ENCODE measurements at regions not wholly inside any gene's neighbourhood (a gene's known extent, or its start where the extent isn't known, plus 50 kb on each side); places are given as distances from the start of the nearest gene placed in this dataset.

DNA sequence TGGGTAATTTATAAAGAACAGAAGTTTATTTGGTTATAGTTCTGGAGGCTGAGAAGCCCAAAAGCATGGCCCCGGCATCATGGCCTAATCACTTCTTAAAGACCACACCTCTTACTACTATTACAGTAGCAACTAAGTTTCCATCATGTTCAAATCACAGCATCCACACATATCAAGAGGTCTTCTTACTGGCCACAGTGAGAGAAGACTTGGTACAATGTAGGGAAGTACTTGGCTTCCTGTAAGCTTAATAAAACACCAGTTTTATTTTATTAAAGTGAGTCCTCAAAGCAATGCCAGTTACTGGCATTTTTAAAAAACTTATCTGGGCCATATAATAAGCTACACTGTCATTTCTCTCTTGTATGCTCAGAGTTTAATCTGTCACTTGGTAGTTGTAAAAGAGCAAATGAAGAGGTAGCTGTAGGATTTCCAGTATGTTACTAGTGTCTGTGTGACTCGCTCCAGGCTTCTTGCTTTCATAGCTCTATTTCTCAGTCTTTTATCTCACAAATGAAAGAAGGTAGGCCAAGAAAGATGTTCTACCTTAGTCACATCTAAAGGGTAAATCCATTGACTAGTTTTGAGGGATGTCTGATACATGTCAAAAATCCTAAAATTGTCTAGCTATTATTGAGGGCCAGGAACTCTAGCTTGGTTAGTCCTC, 159.2 kb upstream of the CPEB2 start:
- WGBS (ENCODE audit: insufficient coverage, low coverage, low lambda C conversion rate, missing lambda C conversion rate) = 80% methylated on average over 2 of the region's 2 CpGs
- intact Hi-C loops (cut with DNase I) = no loop called here
- no peak for TF ChIP-seq POLR2A (IDR thresholded peaks at IDR 0.05)
- TF ChIP-seq, protein P1, sequence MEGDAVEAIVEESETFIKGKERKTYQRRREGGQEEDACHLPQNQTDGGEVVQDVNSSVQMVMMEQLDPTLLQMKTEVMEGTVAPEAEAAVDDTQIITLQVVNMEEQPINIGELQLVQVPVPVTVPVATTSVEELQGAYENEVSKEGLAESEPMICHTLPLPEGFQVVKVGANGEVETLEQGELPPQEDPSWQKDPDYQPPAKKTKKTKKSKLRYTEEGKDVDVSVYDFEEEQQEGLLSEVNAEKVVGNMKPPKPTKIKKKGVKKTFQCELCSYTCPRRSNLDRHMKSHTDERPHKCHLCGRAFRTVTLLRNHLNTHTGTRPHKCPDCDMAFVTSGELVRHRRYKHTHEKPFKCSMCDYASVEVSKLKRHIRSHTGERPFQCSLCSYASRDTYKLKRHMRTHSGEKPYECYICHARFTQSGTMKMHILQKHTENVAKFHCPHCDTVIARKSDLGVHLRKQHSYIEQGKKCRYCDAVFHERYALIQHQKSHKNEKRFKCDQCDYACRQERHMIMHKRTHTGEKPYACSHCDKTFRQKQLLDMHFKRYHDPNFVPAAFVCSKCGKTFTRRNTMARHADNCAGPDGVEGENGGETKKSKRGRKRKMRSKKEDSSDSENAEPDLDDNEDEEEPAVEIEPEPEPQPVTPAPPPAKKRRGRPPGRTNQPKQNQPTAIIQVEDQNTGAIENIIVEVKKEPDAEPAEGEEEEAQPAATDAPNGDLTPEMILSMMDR (IDR thresholded peaks at IDR 0.05) = no peak

DNA sequence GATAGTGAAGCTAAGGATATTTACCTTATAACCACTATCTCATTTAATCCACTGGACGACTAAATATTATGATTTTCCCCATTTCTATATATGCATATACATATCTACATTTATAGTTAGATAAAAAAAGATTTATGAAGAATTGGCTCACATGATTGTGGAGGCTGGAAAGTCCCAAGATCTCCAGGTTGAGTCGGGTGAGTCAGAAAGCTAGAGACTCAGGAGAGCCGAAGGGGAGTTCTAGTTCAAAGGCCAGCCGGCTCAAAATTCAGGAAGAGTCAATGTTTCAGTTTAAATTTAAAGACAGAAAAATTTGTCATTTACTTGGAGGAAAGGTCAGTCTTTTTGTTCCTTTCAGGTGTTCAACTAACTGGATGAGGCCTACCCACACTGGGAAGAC, 158.2 kb upstream of the CPEB2 start:
- TF ChIP-seq, protein P1 (IDR thresholded peaks at IDR 0.05) = no peak
- TF ChIP-seq POLR2A (IDR thresholded peaks at IDR 0.05) = no peak
- ATAC-seq (no peak), DNase-seq (no peak)

More for the DNA sequence above, 159.2 kb upstream of the CPEB2 start:
- no peak for ATAC-seq
- Histone ChIP-seq H3K36me3 (no peaks in the 10 kb centered on the region), H3K27me3 (no peaks in the 10 kb centered on the region), H3K4me1 (no peaks in the 10 kb centered on the region), H3K4me3 (no peak overlapping the region), H3K27ac (no peak overlapping the region), H3K9me3 (no peaks in the 10 kb centered on the region)
- DNase-seq = no peak

DNA sequence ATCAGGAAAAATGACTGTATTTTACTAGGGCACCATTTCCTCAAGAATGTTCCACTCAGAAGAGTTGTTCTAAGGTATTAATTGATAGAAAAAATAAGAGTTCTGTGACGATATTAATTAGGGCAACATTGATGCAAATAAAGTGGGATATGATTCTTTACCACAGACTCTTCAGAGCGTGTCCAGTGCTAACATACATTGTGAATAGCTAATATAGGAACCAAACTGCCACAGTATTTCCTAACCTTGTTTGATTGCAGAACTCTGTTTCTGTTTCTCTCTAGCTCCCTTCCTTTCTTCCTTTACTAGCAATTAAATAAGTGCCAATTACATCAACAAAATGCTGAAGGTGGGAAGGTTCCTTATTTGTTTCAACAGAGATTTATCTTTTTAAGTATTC, 154.1 kb upstream of the CPEB2 start:
- no peaks in the 10 kb centered on the region for H3K9me3 ChIP-seq
- no peak for DNase-seq
- no peak overlapping the region for H3K27ac ChIP-seq
- H3K4me3 ChIP-seq = no peak overlapping the region
- 71% methylated on average over 2 of the region's 2 CpGs for WGBS (ENCODE audit: insufficient coverage, low coverage, low lambda C conversion rate, missing lambda C conversion rate)
- H3K36me3 ChIP-seq = no peaks in the 10 kb centered on the region
- TF ChIP-seq POLR2A (IDR thresholded peaks at IDR 0.05) = no peak
- TF ChIP-seq, protein P1 (IDR thresholded peaks at IDR 0.05) = no peak
- no peaks in the 10 kb centered on the region for H3K27me3 ChIP-seq
- H3K4me1 ChIP-seq = no peaks in the 10 kb centered on the region
- intact Hi-C loops (cut with DNase I) = no loop called here
- ATAC-seq = no peak

More for the DNA sequence above, 158.2 kb upstream of the CPEB2 start:
- Histone ChIP-seq H3K4me1 (no peaks in the 10 kb centered on the region), H3K27me3 (no peaks in the 10 kb centered on the region), H3K36me3 (no peaks in the 10 kb centered on the region), H3K27ac (no peak overlapping the region), H3K4me3 (no peak overlapping the region), H3K9me3 (no peaks in the 10 kb centered on the region)
- intact Hi-C loops (cut with DNase I) = no loop called here
- WGBS (ENCODE audit: insufficient coverage, low coverage, low lambda C conversion rate, missing lambda C conversion rate) = 66% methylated on average over 4 of the region's 4 CpGs

DNA sequence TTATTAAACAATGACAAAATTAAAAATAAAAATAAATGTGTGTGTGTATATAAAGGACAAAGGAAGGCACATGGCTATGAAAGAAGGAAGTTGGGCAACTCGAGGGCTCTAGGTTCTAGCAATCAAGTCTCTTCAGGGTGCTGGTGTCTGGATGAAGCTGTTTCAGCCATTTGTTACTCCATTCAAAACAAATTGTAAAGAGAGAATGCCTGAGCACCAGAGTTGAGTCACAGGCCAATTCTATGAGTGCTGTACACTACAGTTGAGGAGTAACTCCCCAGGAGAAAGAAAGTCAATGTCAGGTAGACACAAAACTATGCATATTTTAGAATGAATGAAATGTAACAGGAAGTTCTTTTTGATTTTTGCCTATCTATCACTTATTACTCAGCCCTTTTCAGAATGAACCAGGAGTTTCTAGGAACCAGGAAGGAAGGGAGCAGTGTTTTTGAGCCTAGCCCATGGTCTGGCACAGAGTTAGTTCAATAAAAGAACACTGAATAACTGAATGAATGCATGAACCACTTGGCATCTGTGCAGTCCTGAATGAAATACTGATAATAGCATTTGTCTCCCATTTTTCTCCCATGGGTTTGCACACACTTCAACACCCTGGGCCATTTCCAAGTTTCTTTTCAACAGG, 151.7 kb upstream of the CPEB2 start:
- Histone ChIP-seq H3K4me1 (no peaks in the 10 kb centered on the region), H3K36me3 (no peaks in the 10 kb centered on the region), H3K4me3 (no peak overlapping the region), H3K27me3 (no peaks in the 10 kb centered on the region), H3K27ac (no peak overlapping the region), H3K9me3 (no peaks in the 10 kb centered on the region)
- WGBS (ENCODE audit: insufficient coverage, low coverage, low lambda C conversion rate, missing lambda C conversion rate) = 44% methylated on average over 1 of the region's 1 CpG
- intact Hi-C loops (cut with DNase I) = no loop called here
- DNase-seq (no peak), ATAC-seq (no peak)
- no peak for TF ChIP-seq POLR2A (IDR thresholded peaks at IDR 0.05)
- TF ChIP-seq, protein P1 (IDR thresholded peaks at IDR 0.05) = no peak
